Gastroesophageal sphincter (tissue), 4 donors: ENCODE measurements at regions not wholly inside any gene's neighbourhood (a gene's known extent, or its start where the extent isn't known, plus 50 kb on each side); places are given as distances from the start of the nearest gene placed in this dataset.

Experiments used
- ATAC-seq: fragments of 150-250 bp; one replicate; pipeline ENCODE4 v1.9.1; 2016; ENCODE audit warnings: mild to moderate bottlenecking, moderate library complexity
- H3K27ac ChIP-seq, 4 donors: fragments of 200-600 bp; sonication (generic) in 3 of 4; 1 replicate in 3 of 4; 2 replicates in 1 of 4; pipeline ENCODE4 v1.5.1; 2016 to 2019
- H3K27me3 ChIP-seq: fragments of 200-600 bp; sonication (generic); one replicate; pipeline ENCODE4 v1.5.1; 2019
- H3K36me3 ChIP-seq, 2 donors: fragments of 200-600 bp; sonication (generic); one replicate each; pipeline ENCODE4 v1.5.1; 2019; ENCODE audit warnings: control low read depth in 1 of 2
- H3K4me1 ChIP-seq, 3 donors: fragments of 200-600 bp; sonication (generic); 1 replicate in 2 of 3; 2 replicates in 1 of 3; pipeline ENCODE4 v1.5.1; 2016 to 2019; ENCODE audit warnings: control low read depth in 2 of 3
- H3K4me3 ChIP-seq, 2 donors: fragments of 200-600 bp; sonication (generic); one replicate each; pipeline ENCODE4 v1.5.1; 2019; ENCODE audit warnings: mild to moderate bottlenecking in 1 of 2, moderate library complexity in 1 of 2
- H3K9me3 ChIP-seq, 3 donors: fragments of 200-600 bp; sonication (generic); one replicate each; pipeline ENCODE4 v1.5.1; 2017 to 2019; ENCODE audit warnings: control low read depth in 2 of 3
- CTCF ChIP-seq, 4 experiments: fragments of 200-600 bp in 2 of 4; fragments of 450-650 bp in 2 of 4; sonication (generic) in 1 of 4; IDR thresholded peaks; one replicate each; pipeline ENCODE4 v1.5.1; 2017 to 2019; ENCODE audit warnings: antibody characterized with exemption in 4 of 4, mild to moderate bottlenecking in 2 of 4, moderate library complexity in 2 of 4
- EP300 ChIP-seq: sonication (generic); formaldehyde crosslinking; IDR thresholded peaks from one replicate; pipeline ENCODE4 v1.6.1; 2017; ENCODE audit warnings: antibody characterized with exemption, mild to moderate bottlenecking
- POLR2A ChIP-seq, 2 donors: fragments of 450-650 bp; IDR thresholded peaks; one replicate each; pipeline ENCODE4 v1.6.1; 2017; ENCODE audit warnings: antibody characterized with exemption in 2 of 2, mild to moderate bottlenecking in 2 of 2, moderate library complexity in 1 of 2
- POLR2AphosphoS5 ChIP-seq: sonication (generic); formaldehyde crosslinking; IDR thresholded peaks from one replicate; pipeline ENCODE4 v1.6.1; 2017; ENCODE audit warnings: antibody characterized with exemption
- WGBS, 2 donors: methylation state at CpG; one replicate each; pipeline ENCODE4 v1.1.5; 2018; ENCODE audit warnings: low coverage in 1 of 2; 5-methylcytosine and 5-hydroxymethylcytosine counted together

- Histone ChIP-seq H3K4me1 (peaks cover 0 to 21% (median 3%) of the 10 kb centered on the region in 3 donors), H3K27ac (no peak overlapping the region), H3K4me3 (no peak overlapping the region), H3K27me3 (peaks cover 75% of the 10 kb centered on the region), H3K36me3 (no peaks in the 10 kb centered on the region), H3K9me3 (no peaks in the 10 kb centered on the region)
- 40 to 62% methylated on average over 4 to 5 of the region's 5 CpGs for WGBS, 2 donors
- no peak for TF ChIP-seq POLR2A (IDR thresholded peaks at IDR 0.05)
- no peak for TF ChIP-seq POLR2AphosphoS5
- TF ChIP-seq CTCF (IDR thresholded peaks at IDR 0.05) = no peak
- TF ChIP-seq EP300 = no peak
- no peak for ATAC-seq
These were observed 72.0 kb upstream of the TBX5 start for GRCh38 chr12:114477989-114478395.

GRCh38 chr12:114476159-114476558 is 70.2 kb upstream of the TBX5 start:
- Histone ChIP-seq H3K27me3 (peaks cover 58% of the 10 kb centered on the region), H3K4me1 (peaks cover 0 to 17% (median 3%) of the 10 kb centered on the region in 3 donors), H3K4me3 (no peak overlapping the region), H3K27ac (no peak overlapping the region), H3K9me3 (no peaks in the 10 kb centered on the region), H3K36me3 (no peaks in the 10 kb centered on the region)
- TF ChIP-seq POLR2A (IDR thresholded peaks at IDR 0.05) (no peak), CTCF (IDR thresholded peaks at IDR 0.05) (peak; percentile 49 to 77 (median 74))
- 39 to 63% methylated on average over 2 of the region's 2 CpGs for WGBS, 2 donors
- ATAC-seq = no peak

- Histone ChIP-seq H3K9me3 (no peaks in the 10 kb centered on the region), H3K27ac (no peak overlapping the region), H3K36me3 (no peaks in the 10 kb centered on the region), H3K27me3 (peaks cover 34% of the 10 kb centered on the region), H3K4me1 (no peaks in the 10 kb centered on the region), H3K4me3 (no peak overlapping the region)
- WGBS, 2 donors = 55 to 68% methylated on average over 3 of the region's 3 CpGs
- no peak for TF ChIP-seq POLR2A (IDR thresholded peaks at IDR 0.05)
- no peak for TF ChIP-seq EP300
- TF ChIP-seq POLR2AphosphoS5 = no peak
- TF ChIP-seq CTCF (IDR thresholded peaks at IDR 0.05) = no peak
- no peak for ATAC-seq
These were observed 67.8 kb upstream of the TBX5 start for GRCh38 chr12:114473717-114474116.

GRCh38 chr12:114473018-114473417 is 67.1 kb upstream of the TBX5 start:
- Histone ChIP-seq H3K9me3 (no peaks in the 10 kb centered on the region), H3K27ac (no peak overlapping the region), H3K27me3 (peaks cover 27% of the 10 kb centered on the region), H3K4me1 (no peaks in the 10 kb centered on the region), H3K36me3 (no peaks in the 10 kb centered on the region), H3K4me3 (no peak overlapping the region)
- no peak for TF ChIP-seq CTCF (IDR thresholded peaks at IDR 0.05)
- no peak for TF ChIP-seq POLR2AphosphoS5
- TF ChIP-seq POLR2A (IDR thresholded peaks at IDR 0.05) = no peak
- TF ChIP-seq EP300 = no peak
- WGBS, 2 donors = 68 to 81% methylated on average over 2 of the region's 2 CpGs
- ATAC-seq = no peak

GRCh38 chr12:114457620-114458019 is 51.7 kb upstream of the TBX5 start:
- Histone ChIP-seq H3K9me3 (no peaks in the 10 kb centered on the region), H3K36me3 (no peaks in the 10 kb centered on the region), H3K27ac (no peak overlapping the region), H3K27me3 (peaks cover 44% of the 10 kb centered on the region), H3K4me3 (no peak overlapping the region), H3K4me1 (no peaks in the 10 kb centered on the region)
- no peak for ATAC-seq
- TF ChIP-seq POLR2A (IDR thresholded peaks at IDR 0.05) (no peak), POLR2AphosphoS5 (no peak), CTCF (IDR thresholded peaks at IDR 0.05) (no peak), EP300 (no peak)
- WGBS, 2 donors = 19 to 48% methylated on average over 4 of the region's 4 CpGs
